K562 (cell line): ENCODE measurements at regions not wholly inside any gene's neighbourhood (a gene's known extent, or its start where the extent isn't known, plus 50 kb on each side); places are given as distances from the start of the nearest gene placed in this dataset.

ENCODE experiments used
- ATAC-seq: fragments of 200-7000 bp; cut with Tn5 transposase; 3 replicates; pipeline ENCODE4 v1.9.1; 2020; ENCODE audit warnings: moderate library complexity
- BruUV-seq: library from RNA; stranded (reverse); fragments of 400-500 nt; replicated peaks from 2 replicates; lab custom pipeline; 2021; lab: Mats Ljungman, UMichigan
- CTCF ChIA-PET: fragments of 300-600 bp; formaldehyde crosslinking; extraction: SDS; loops from one replicate; lab custom pipeline; 2021; ENCODE audit warnings: low intra/inter-chr PET ratio; lab: Yijun Ruan, JAX
- POLR2A ChIA-PET: fragments of 300-600, 350-650 bp; sonication (Branson Sonifier 250); formaldehyde crosslinking; extraction: SDS; loops from one replicate; lab custom pipeline; 2021; ENCODE audit warnings: antibody characterized with exemption, inconsistent platforms; lab: Yijun Ruan, JAX
- DNase-seq, 4 experiments: peaks; one replicate each; pipeline versions ENCODE4 v3.0.0 to v3.0.0-alpha.2; 2011 to 2018; ENCODE audit warnings: low spot score in 3 of 4, mixed read lengths in 3 of 4; ENCODE audit errors: extremely low read depth in 1 of 4
- FAIRE-seq: peaks from 2 replicates; lab custom pipeline; 2011; peaks lifted over from hg19 to GRCh38; lab: Jason Lieb, UNC
- H2AFZ ChIP-seq: 2 replicates; pipeline ENCODE4 v1.6.0; 2011; ENCODE audit warnings: low read depth, low read length, control low read depth, inconsistent platforms
- H3K27ac ChIP-seq: fragments of 200-600 bp; 3 replicates; pipeline ENCODE4 v1.8.0; 2011; ENCODE audit warnings: low read depth, mild to moderate bottlenecking, control low read depth, inconsistent platforms, low read length, moderate library complexity, mixed read lengths; ENCODE audit errors: extremely low read depth
- H3K27me3 ChIP-seq, 2 experiments: fragments of 300-600 bp in 1 of 2; 2 replicates in 1 of 2; 3 replicates in 1 of 2; pipeline versions ENCODE4 v1.6.0 to v1.8.0; 2011; ENCODE audit warnings: inconsistent platforms in 2 of 2, low read length in 2 of 2, mild to moderate bottlenecking in 1 of 2, mixed read lengths in 1 of 2, moderate library complexity in 1 of 2; ENCODE audit not compliant: control insufficient read depth in 2 of 2, insufficient read depth in 2 of 2
- H3K36me3 ChIP-seq: fragments of 300-600 bp; 3 replicates; pipeline ENCODE4 v1.8.0; 2011; ENCODE audit warnings: mild to moderate bottlenecking, low read length, inconsistent platforms; ENCODE audit not compliant: control insufficient read depth, insufficient read depth
- H3K4me1 ChIP-seq, 2 experiments: fragments of 200-600 bp in 1 of 2; replicated peaks in 1 of 2; 2 replicates in 1 of 2; 3 replicates in 1 of 2; pipeline versions ENCODE4 v1.5.1 to v1.8.0; 2011; ENCODE audit warnings: inconsistent platforms in 2 of 2, low read length in 2 of 2, mild to moderate bottlenecking in 1 of 2, mixed read lengths in 1 of 2, moderate library complexity in 1 of 2; ENCODE audit not compliant: control insufficient read depth in 2 of 2, insufficient read depth in 2 of 2
- H3K4me2 ChIP-seq: 2 replicates; pipeline ENCODE4 v1.6.1; 2011; ENCODE audit warnings: low read length, control low read depth, inconsistent platforms, mixed read lengths; ENCODE audit not compliant: insufficient read depth
- H3K4me3 ChIP-seq: fragments of 200-600 bp; sonication (generic), shearing (Covaris generic); 2 replicates; pipeline ENCODE4 v1.5.1; 2016; ENCODE audit warnings: control low read depth, inconsistent platforms
- H3K79me2 ChIP-seq: fragments of 200-600 bp; 3 replicates; pipeline ENCODE4 v1.8.0; 2011; ENCODE audit warnings: low read length, inconsistent platforms; ENCODE audit not compliant: control insufficient read depth, insufficient read depth
- H3K9ac ChIP-seq, 2 experiments: 2 replicates each; pipeline versions ENCODE4 v1.6.0 to v1.6.1; 2011; ENCODE audit warnings: low read depth in 2 of 2, low read length in 2 of 2, control low read depth in 1 of 2, inconsistent platforms in 1 of 2, mild to moderate bottlenecking in 1 of 2, mixed read lengths in 1 of 2; ENCODE audit not compliant: insufficient read depth in 1 of 2
- H3K9me1 ChIP-seq: one replicate; pipeline ENCODE4 v1.6.0; 2011; ENCODE audit warnings: inconsistent platforms, mild to moderate bottlenecking, low read length, moderate library complexity; ENCODE audit not compliant: control insufficient read depth, insufficient read depth
- H3K9me3 ChIP-seq: replicated peaks from 2 replicates; pipeline ENCODE4 v1.5.1; 2011; ENCODE audit warnings: low read depth, low read length, inconsistent platforms; ENCODE audit not compliant: control insufficient read depth, insufficient read depth
- H4K20me1 ChIP-seq: replicated peaks from 2 replicates; pipeline ENCODE4 v1.6.1; 2011; ENCODE audit warnings: low read length, inconsistent platforms, mixed read lengths; ENCODE audit not compliant: control insufficient read depth, insufficient read depth
- ATF1 ChIP-seq, 2 experiments: fragments of 450-650 bp in 1 of 2; IDR thresholded peaks; 2 replicates each; pipeline ENCODE4 v1.6.1; 2016; ENCODE audit warnings: missing compliant biosample characterization in 1 of 2, missing genetic modification characterization in 1 of 2
- CTCF ChIP-seq, 3 experiments: IDR thresholded peaks in 2 of 3; conservative IDR thresholded peaks in 1 of 3; 2 replicates each; pipeline ENCODE4 v1.5.1; 2011 to 2012; ENCODE audit warnings: low read length in 3 of 3, mild to moderate bottlenecking in 3 of 3, control low read depth in 2 of 3, improper control_type of control experiment in 1 of 3, inconsistent platforms in 1 of 3, low read depth in 1 of 3, mixed read lengths in 1 of 3, moderate library complexity in 1 of 3; ENCODE audit not compliant: insufficient read depth in 2 of 3
- EGR1 ChIP-seq: fragments of 450-650 bp; conservative IDR thresholded peaks from 2 replicates; pipeline ENCODE4 v1.6.1; 2017; ENCODE audit warnings: mild to moderate bottlenecking
- NFIC ChIP-seq: fragments of 450-650 bp; IDR thresholded peaks from 2 replicates; pipeline ENCODE4 v1.6.1; 2017; ENCODE audit warnings: mild to moderate bottlenecking, inconsistent platforms
- RFX1 ChIP-seq: fragments of 450-650 bp; IDR thresholded peaks from 2 replicates; pipeline ENCODE4 v1.6.1; 2016; ENCODE audit warnings: mild to moderate bottlenecking, moderate library complexity
- WGBS: fragments of 100-300 bp; shearing (Covaris generic); methylation state at CpG from one replicate; pipeline ENCODE4 v1.1.6; 2016; ENCODE audit warnings: low coverage, mixed read lengths; ENCODE audit not compliant: insufficient coverage; ENCODE audit errors: missing lambda C conversion rate; 5-methylcytosine and 5-hydroxymethylcytosine counted together
- in situ Hi-C: fragments of 300-500 bp; cut with MboI; formaldehyde crosslinking; loops from 4 replicates; pipeline ENCODE4 v1.15.0; 2018; ENCODE audit warnings: inconsistent platforms, mixed read lengths
- intact Hi-C: fragments of 100-400 bp; cut with micrococcal nuclease; formaldehyde crosslinking; loops from 2 replicates; pipeline ENCODE4 v1.14.2; 2022
- TF ChIP-seq, protein P1 (sequence below): fragments of 250-450 bp; sonication (Bioruptor Pico); IDR thresholded peaks from 2 replicates; pipeline ENCODE4 v1.8.0; 2022; ENCODE audit warnings: moderate library complexity, mild to moderate bottlenecking, inconsistent platforms
- TF ChIP-seq, protein P2 (sequence below): sonication (generic); IDR thresholded peaks from 2 replicates; pipeline ENCODE4 v1.6.1; 2016
- TF ChIP-seq, protein P3 (sequence below): sonication (generic); formaldehyde crosslinking; IDR thresholded peaks from 2 replicates; pipeline ENCODE4 v1.8.1; 2023; ENCODE audit warnings: mild to moderate bottlenecking, missing genetic modification reagents, moderate library complexity
- TF ChIP-seq, protein P4 (sequence below): fragments of 450-650 bp; IDR thresholded peaks from 2 replicates; pipeline ENCODE4 v1.6.1; 2016; ENCODE audit warnings: low read depth, mild to moderate bottlenecking, moderate library complexity

GRCh38 chr1:22241250-22241649, 98.4 kb upstream of the WNT4 start:
- TF ChIP-seq NFIC (peak; percentile 93), EGR1 (0 out of 2 replicates have a peak, but pooled peaks have one; percentile 11)
- TF ChIP-seq, protein P1, sequence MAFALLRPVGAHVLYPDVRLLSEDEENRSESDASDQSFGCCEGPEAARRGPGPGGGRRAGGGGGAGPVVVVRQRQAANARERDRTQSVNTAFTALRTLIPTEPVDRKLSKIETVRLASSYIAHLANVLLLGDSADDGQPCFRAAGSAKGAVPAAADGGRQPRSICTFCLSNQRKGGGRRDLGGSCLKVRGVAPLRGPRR (CRISPR knock-in tag), result no peak
- H3K4me1 ChIP-seq, result peaks cover 0 to under 1% of the 10 kb centered on the region in 2 experiments; a peak in 2 of 5 replicates
- ATAC-seq, result no peak
- ChIA-PET POLR2A (interaction anchor here (0.5 to 1.0 kb wide), 2 partner anchors 12 to 168 kb away, joined by 3 read pairs; no protein-coding TSS in a partner anchor), CTCF (no interaction called here)
- BruUV-seq, result no TSS peak
- 5% methylated on average over 3 of the region's 3 CpGs for WGBS
- peaks cover 25% of the 10 kb centered on the region for H4K20me1 ChIP-seq
- H3K79me2 ChIP-seq, result no peaks in the 10 kb centered on the region
- H3K36me3 ChIP-seq, result no peaks in the 10 kb centered on the region
- no peaks in the 10 kb centered on the region for H3K9me1 ChIP-seq
- no peak overlapping the region for H3K9ac ChIP-seq
- in situ Hi-C loops (no loop called here), intact Hi-C loops (no loop called here)
- H3K4me2 ChIP-seq, result no peak overlapping the region
- H3K27ac ChIP-seq, result no peak overlapping the region
- no peak overlapping the region for H2AFZ ChIP-seq
- H3K4me3 ChIP-seq, result no peak overlapping the region
- DNase-seq, result no peak
- peaks cover 51 to 83% of the 10 kb centered on the region in 2 experiments for H3K27me3 ChIP-seq
- FAIRE-seq, result no peak
- no peaks in the 10 kb centered on the region for H3K9me3 ChIP-seq

GRCh38 chr1:22241811-22242210, 98.9 kb upstream of the WNT4 start:
- ATAC-seq (no peak), FAIRE-seq (no peak), DNase-seq (no peak)
- in situ Hi-C loops, result no loop called here
- no peak overlapping the region for H3K9ac ChIP-seq
- peaks cover 51 to 83% of the 10 kb centered on the region in 2 experiments for H3K27me3 ChIP-seq
- H3K4me2 ChIP-seq, result no peak overlapping the region
- no peak overlapping the region for H2AFZ ChIP-seq
- H3K9me3 ChIP-seq, result no peaks in the 10 kb centered on the region
- no peaks in the 10 kb centered on the region for H3K36me3 ChIP-seq
- no TSS peak for BruUV-seq
- CTCF ChIA-PET, result no interaction called here
- H3K9me1 ChIP-seq, result no peaks in the 10 kb centered on the region
- POLR2A ChIA-PET, result interaction anchor here (1.0 kb wide), 1 partner anchor 13 kb away, joined by 3 read pairs; no protein-coding TSS in a partner anchor
- H4K20me1 ChIP-seq, result peaks cover 22% of the 10 kb centered on the region
- H3K4me1 ChIP-seq, result no peaks in the 10 kb centered on the region; a peak in 1 of 5 replicates
- intact Hi-C loops, result no loop called here
- no peaks in the 10 kb centered on the region for H3K79me2 ChIP-seq
- 2% methylated on average over 9 of the region's 9 CpGs for WGBS
- H3K4me3 ChIP-seq, result no peak overlapping the region
- no peak overlapping the region for H3K27ac ChIP-seq
- TF ChIP-seq RFX1 (no peak), ATF1 (CRISPR knock-in tag; IDR thresholded peaks at IDR 0.05) (no peak), ATF1 (tag; IDR thresholded peaks at IDR 0.05) (no peak), CTCF (IDR thresholded peaks at IDR 0.05 in 2 of 3, conservative IDR thresholded peaks at IDR 0.05 in 1 of 3; ENCODE audit: insufficient read depth in 2 of 3, low read depth in 1 of 3, low read length in 3 of 3) (no peak)
- TF ChIP-seq, protein P2, sequence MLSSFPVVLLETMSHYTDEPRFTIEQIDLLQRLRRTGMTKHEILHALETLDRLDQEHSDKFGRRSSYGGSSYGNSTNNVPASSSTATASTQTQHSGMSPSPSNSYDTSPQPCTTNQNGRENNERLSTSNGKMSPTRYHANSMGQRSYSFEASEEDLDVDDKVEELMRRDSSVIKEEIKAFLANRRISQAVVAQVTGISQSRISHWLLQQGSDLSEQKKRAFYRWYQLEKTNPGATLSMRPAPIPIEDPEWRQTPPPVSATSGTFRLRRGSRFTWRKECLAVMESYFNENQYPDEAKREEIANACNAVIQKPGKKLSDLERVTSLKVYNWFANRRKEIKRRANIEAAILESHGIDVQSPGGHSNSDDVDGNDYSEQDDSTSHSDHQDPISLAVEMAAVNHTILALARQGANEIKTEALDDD, result no peak
- TF ChIP-seq, protein P3, sequence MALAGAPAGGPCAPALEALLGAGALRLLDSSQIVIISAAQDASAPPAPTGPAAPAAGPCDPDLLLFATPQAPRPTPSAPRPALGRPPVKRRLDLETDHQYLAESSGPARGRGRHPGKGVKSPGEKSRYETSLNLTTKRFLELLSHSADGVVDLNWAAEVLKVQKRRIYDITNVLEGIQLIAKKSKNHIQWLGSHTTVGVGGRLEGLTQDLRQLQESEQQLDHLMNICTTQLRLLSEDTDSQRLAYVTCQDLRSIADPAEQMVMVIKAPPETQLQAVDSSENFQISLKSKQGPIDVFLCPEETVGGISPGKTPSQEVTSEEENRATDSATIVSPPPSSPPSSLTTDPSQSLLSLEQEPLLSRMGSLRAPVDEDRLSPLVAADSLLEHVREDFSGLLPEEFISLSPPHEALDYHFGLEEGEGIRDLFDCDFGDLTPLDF (CRISPR knock-in tag), result no peak
- TF ChIP-seq, protein P4, sequence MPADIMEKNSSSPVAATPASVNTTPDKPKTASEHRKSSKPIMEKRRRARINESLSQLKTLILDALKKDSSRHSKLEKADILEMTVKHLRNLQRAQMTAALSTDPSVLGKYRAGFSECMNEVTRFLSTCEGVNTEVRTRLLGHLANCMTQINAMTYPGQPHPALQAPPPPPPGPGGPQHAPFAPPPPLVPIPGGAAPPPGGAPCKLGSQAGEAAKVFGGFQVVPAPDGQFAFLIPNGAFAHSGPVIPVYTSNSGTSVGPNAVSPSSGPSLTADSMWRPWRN, result no peak
